AG09309 (cell line): ENCODE measurements at regions not wholly inside any gene's neighbourhood (a gene's known extent, or its start where the extent isn't known, plus 50 kb on each side); places are given as distances from the start of the nearest gene placed in this dataset.

Experiments used
- DNase-seq: peaks from one replicate; pipeline ENCODE4 v3.0.0-alpha.2; 2010; ENCODE audit warnings: low read depth
- H3K4me3 ChIP-seq: 2 replicates; pipeline ENCODE4 v1.5.1; 2011; ENCODE audit warnings: mild to moderate bottlenecking, low read depth, low read length, moderate library complexity; ENCODE audit not compliant: control insufficient read depth
- TF ChIP-seq, protein P1 (sequence below): IDR thresholded peaks from 2 replicates; pipeline ENCODE4 v1.5.1; 2011; ENCODE audit warnings: mild to moderate bottlenecking, low read depth, low read length, inconsistent platforms; ENCODE audit not compliant: insufficient read depth, control insufficient read depth; ENCODE audit errors: missing control alignments

DNA sequence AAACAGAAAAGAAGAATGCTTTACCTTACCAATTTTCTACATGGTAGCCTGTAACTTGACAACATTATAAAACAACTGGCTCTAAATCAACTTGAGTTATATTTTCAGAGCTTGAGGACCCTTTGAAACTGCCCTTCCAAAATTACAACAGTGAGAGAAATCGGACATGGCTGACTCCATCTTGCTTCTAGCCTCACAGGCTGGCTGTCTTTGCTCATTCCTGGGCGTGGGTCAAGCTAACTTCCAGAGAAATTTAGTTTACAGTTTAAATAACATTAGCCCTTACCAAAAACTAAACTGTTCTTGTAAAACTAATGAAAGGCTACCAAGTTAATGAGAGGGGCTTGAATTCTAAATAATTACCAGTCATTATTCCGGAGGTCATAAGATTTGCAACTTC lies 183.4 kb downstream of the AKR1D1 start:
- no peak for DNase-seq
- TF ChIP-seq, protein P1, sequence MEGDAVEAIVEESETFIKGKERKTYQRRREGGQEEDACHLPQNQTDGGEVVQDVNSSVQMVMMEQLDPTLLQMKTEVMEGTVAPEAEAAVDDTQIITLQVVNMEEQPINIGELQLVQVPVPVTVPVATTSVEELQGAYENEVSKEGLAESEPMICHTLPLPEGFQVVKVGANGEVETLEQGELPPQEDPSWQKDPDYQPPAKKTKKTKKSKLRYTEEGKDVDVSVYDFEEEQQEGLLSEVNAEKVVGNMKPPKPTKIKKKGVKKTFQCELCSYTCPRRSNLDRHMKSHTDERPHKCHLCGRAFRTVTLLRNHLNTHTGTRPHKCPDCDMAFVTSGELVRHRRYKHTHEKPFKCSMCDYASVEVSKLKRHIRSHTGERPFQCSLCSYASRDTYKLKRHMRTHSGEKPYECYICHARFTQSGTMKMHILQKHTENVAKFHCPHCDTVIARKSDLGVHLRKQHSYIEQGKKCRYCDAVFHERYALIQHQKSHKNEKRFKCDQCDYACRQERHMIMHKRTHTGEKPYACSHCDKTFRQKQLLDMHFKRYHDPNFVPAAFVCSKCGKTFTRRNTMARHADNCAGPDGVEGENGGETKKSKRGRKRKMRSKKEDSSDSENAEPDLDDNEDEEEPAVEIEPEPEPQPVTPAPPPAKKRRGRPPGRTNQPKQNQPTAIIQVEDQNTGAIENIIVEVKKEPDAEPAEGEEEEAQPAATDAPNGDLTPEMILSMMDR, result no peak
- no peak overlapping the region for H3K4me3 ChIP-seq

DNA sequence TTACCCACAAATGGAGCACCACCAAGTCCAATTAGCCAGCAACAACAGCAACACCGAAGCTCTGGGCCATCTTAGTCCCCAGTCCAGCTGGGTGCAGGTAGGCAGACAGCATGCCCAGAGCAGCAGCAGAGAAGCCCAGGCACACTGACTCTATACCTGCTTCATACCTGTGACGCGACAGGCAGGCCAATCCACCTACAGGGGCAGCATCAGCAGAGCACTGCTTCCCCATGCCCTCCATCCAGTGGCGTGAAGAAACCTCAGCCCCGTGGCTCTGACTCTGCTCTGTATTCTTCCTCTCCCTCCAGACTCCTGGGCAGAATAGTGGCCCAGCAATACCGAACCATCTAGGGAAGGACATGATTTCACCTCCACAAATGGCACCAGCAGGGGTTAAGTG lies 191.7 kb downstream of the AKR1D1 start:
- no peak overlapping the region for H3K4me3 ChIP-seq
- DNase-seq, result no peak
- TF ChIP-seq, protein P1, result no peak

DNA sequence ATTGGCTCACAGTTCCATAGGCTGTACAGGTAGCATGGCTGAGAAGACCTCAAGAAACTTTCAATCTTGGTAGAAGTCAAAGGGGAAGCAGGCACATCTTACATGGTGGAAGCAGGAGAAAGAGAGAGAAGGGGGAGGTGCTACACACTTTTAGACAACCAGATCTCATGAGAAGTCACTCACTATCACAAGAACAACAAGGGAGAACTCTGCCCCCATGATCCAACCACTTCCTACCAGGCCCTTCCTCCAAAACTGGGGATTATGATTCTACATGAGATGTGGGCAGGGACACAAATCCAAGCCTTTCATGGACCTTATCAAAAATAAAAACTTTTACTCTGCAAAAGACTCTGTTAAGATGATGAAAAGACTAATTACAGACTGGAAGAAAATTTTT lies 183.2 kb upstream of the TRIM24 start:
- TF ChIP-seq, protein P1, result no peak
- no peak overlapping the region for H3K4me3 ChIP-seq
- DNase-seq, result no peak

DNA sequence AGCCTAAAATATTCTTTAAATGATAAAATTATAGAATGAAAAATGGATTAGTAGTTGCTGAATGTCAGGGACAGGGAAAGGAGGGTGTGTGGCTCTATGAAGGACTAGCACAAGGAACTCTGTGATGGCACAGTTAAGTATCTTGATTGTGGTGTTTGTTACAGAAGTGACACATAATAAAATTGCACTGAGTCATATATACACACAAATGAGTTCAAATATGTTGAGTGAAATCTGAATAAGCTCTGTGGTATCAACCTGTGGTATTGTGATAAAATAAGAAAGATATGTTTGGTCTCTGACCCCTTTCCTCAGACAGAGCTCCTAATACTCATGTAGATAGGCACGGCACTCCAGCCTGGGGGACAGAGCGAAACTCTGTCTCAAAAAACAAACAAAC lies 181.5 kb upstream of the TRIM24 start:
- H3K4me3 ChIP-seq, result no peak overlapping the region
- TF ChIP-seq, protein P1, result no peak
- no peak for DNase-seq

DNA sequence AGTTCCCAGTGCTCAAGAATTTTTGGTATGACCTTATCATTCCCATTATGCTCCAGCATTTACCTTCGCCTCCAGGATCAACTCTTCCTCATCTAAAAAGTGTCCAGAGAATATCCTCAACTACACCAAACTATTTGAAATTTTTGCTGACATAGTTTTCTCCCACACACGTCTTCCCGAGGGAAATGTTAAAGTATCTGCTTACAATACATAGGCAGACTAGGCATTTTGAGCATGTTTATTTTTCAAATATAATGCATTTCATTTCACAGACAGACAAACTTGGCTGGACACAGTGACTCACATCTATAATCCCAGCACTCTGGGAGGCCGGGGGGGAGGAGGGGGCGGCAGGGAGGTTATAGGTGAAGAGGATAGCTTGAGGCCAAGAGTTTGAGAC lies 177.1 kb upstream of the TRIM24 start:
- no peak for DNase-seq
- TF ChIP-seq, protein P1, result no peak
- no peak overlapping the region for H3K4me3 ChIP-seq

DNA sequence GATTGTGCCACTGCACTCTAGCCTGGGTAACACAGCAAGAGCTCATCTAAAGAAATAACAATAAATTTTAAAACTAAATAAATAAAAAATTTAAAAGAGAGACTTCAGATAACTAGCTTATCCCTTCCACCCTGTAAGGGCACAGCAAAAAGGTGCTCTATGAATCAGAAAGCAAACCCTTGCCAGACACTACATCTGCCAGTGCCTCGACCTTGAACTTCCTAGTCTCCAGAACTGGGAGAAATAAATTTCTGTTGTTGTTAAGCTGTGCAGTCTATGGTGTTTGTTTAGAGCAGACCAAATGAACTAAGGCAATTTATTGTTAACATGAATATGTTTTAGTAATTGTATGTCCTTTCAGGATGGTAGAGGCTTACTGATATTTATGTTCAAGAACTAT lies 174.9 kb upstream of the TRIM24 start:
- DNase-seq, result no peak
- no peak overlapping the region for H3K4me3 ChIP-seq
- TF ChIP-seq, protein P1, result no peak

DNA sequence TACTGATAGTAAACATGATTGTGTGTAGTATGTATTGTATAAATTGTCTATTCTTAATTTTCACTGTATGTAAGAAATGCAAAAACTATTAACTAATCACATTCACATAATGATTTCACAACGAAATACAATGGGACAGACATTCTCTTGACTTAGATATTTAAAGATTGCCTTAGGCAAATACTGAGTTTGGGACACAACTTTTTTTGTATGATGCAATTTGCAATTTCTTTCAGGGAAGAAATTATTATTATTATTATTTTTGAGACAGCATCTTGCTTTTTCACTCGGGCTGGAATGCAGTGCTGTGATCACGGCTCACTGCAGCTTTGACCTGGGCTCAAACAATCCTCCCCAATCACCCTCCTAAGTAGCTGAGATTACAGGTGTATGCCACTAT lies 173.2 kb upstream of the TRIM24 start:
- no peak for DNase-seq
- TF ChIP-seq, protein P1, result no peak
- no peak overlapping the region for H3K4me3 ChIP-seq
